HG02610 (cell line): ENCODE measurements at regions not wholly inside any gene's neighbourhood (a gene's known extent, or its start where the extent isn't known, plus 50 kb on each side); places are given as distances from the start of the nearest gene placed in this dataset.

ENCODE experiments used
- ATAC-seq: cut with Tn5 transposase; IDR thresholded peaks from one replicate; pipeline ENCODE4 v1.9.1; 2021; ENCODE audit warnings: mild to moderate bottlenecking, moderate library complexity; ENCODE audit not compliant: unreplicated experiment

GRCh38 chr5:61777292-61777691, 445.2 kb downstream of the ZSWIM6 start:
- ATAC-seq: no peak

- no peak for ATAC-seq
Observed at GRCh38 chr5:61779743-61780142, 447.7 kb downstream of the ZSWIM6 start.

- no peak for ATAC-seq
Observed at GRCh38 chr5:61783481-61783880, 451.4 kb downstream of the ZSWIM6 start.

GRCh38 chr5:61784341-61784740, 452.3 kb downstream of the ZSWIM6 start:
- ATAC-seq: no peak

DNA sequence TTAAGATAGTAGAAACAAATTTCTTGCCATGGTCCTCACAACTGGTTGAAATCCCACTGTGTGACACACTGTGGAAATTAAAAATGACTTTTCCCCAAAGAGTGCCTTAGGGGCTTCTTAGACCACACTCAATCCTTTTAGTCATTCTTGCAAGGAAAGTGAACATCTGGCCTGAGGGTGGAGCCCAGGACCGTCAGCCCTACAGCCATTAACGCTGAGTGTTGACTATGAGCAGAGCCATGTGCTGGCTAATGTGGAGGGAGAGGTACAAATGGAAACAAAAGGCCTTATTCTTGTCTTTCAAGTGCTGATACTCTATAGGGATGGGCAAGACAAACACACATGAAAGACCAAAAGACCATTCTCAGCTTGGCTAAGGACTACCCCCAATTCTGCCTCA, 456.5 kb downstream of the ZSWIM6 start:
- ATAC-seq: no peak

- ATAC-seq: no peak
Observed at GRCh38 chr5:61790007-61790406, 457.9 kb downstream of the ZSWIM6 start.

- peak; percentile 95 for ATAC-seq
Observed at GRCh38 chr5:61790678-61791077, 458.6 kb downstream of the ZSWIM6 start.

- ATAC-seq: no peak
Observed at GRCh38 chr5:61796773-61797172, 464.7 kb downstream of the ZSWIM6 start.

- no peak for ATAC-seq
Observed at GRCh38 chr5:61800450-61800849, 468.4 kb downstream of the ZSWIM6 start.

GRCh38 chr5:61801174-61801573, 469.1 kb downstream of the ZSWIM6 start:
- no peak for ATAC-seq

DNA sequence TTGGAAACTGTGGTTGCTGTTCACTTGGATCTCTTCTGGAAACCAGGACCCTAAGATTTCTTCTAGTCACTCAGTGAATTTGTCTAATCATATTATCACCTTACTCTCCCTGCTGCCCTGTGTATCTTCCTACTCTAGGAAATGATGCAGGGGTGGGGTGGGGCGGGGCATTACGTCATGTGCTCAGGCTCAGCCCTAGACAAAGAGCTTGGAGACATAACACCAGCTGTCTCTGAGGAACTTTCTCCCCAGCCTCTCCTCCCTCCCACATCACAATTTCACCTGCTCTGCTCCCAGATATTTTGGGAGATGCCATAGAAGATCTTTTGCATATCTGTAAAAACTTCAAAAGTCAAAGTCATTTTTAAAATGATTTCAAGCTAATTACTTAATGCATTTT, 470.4 kb downstream of the ZSWIM6 start:
- no peak for ATAC-seq

GRCh38 chr5:61805101-61805500, 473.0 kb downstream of the ZSWIM6 start:
- ATAC-seq: no peak

DNA sequence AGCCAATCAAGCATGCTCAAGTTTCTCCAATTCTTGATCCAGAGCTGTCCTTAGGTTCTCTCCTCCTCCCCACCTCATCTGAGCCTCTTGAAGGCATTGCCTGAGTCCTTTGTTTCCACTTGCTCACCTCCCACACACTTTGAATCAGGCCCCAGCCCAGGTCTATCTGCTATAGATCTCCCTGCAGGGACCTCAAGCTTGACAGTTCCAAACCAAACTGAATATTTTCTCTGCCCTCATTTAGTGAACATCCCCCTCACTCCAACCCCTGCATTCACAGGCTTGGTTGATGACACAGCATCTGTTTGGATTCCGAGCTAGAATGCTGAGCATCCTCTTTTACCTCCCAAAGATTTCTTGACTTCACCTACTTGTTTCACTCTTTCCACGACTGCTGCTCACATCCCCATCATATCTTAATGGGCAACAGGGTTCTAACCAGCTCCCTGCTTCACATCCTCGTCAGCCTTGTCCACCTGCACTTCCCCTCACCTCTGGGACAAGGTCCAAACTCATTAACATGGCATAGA, 474.5 kb downstream of the ZSWIM6 start:
- no peak for ATAC-seq

- ATAC-seq: no peak
Observed at GRCh38 chr5:61808091-61808490, 476.0 kb downstream of the ZSWIM6 start.

- no peak for ATAC-seq
Observed at GRCh38 chr5:61808909-61809308, 476.9 kb downstream of the ZSWIM6 start.

- ATAC-seq: no peak
Observed at GRCh38 chr5:61809651-61810050, 477.6 kb downstream of the ZSWIM6 start.

- no peak for ATAC-seq
Observed at GRCh38 chr5:61811052-61811451, 479.0 kb downstream of the ZSWIM6 start.

- ATAC-seq: no peak
Observed at GRCh38 chr5:61813361-61813760, 481.3 kb downstream of the ZSWIM6 start.

DNA sequence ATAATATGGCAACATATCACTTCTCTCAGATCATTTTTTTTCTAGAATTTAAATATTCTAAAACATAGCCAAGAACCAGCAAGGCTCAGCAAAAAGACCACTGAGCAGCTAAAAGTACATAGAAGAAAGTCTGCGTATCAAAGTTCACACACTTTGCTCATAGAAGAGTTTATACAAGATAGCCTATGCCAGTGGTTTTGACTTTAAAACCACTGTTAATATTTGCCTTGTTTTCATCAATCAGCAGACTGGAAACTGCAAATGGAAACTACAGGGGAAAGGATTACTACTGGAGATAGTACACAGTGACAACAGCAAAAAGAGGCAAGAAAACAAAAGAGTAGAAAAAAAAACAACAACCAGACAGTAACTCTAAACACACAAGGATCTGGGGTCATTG, 483.3 kb downstream of the ZSWIM6 start:
- ATAC-seq: no peak

- ATAC-seq: no peak
Observed at GRCh38 chr5:61816146-61816545, 484.1 kb downstream of the ZSWIM6 start.

DNA sequence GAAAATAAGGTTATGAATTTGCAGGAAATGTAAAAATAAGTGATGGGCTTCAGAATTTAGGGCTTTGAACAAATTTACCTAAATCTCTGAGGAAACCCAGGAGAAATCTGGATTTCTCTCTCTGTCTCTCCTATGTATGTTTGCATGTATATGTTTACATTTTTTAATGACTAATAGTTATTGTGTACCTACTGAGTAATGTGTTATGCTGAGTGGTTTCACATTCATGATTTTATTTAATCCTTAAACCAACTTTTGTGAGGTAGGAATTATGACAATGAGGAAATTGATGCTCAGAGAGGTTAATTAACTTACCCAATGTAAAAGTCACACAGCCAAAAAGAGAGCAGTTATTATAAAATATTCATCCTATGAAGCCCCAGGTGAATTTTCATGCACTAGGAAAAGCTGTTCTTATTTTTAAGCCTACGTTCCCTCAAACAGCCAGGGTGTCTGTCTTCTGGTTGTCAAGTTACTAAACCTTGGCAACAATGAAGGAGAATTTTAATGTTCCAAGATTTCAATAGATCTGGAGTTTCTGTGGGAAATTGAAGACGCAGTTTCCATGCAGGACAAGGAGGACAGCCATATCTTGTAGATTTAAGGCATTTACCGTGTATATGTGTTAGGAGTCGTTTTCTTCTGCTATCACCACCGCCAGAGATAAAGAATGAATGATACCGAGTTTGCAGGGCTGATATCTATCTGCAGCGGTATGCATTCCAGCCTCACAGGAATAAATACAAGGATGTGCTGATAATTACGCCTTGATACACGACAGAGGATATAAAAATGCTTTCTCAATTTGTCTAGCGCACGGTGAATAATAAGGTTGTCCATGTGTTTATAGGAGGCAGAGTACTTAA, 484.8 kb downstream of the ZSWIM6 start:
- no peak for ATAC-seq

- no peak for ATAC-seq
Observed at GRCh38 chr5:61817472-61818326, 485.6 kb downstream of the ZSWIM6 start.
